OCI-LY1 (cell line): ENCODE measurements at regions not wholly inside any gene's neighbourhood (a gene's known extent, or its start where the extent isn't known, plus 50 kb on each side); places are given as distances from the start of the nearest gene placed in this dataset.
A peak's percentile ranks its signal among the peaks of the same experiment; 100 is the strongest.

Source experiments
- H2AFZ ChIP-seq: fragments of 200-600 bp; sonication (generic), shearing (Covaris generic); 2 replicates; pipeline ENCODE4 v1.6.0; 2014; ENCODE audit warnings: antibody characterized with exemption, mild to moderate bottlenecking, low read length
- H3F3A ChIP-seq: fragments of 200-600 bp; sonication (generic), shearing (Covaris generic); 2 replicates; pipeline ENCODE4 v1.6.0; 2014; ENCODE audit warnings: mild to moderate bottlenecking, antibody characterized with exemption, low read length, moderate library complexity; ENCODE audit not compliant: insufficient read depth
- H3K27ac ChIP-seq: fragments of 200-600 bp; sonication (generic); 2 replicates; pipeline ENCODE4 v1.5.1; 2014; ENCODE audit warnings: low read length, mixed run types, mild to moderate bottlenecking, low read depth; ENCODE audit not compliant: poor library complexity, severe bottlenecking
- H3K27me3 ChIP-seq: fragments of 200-600 bp; sonication (generic); 2 replicates; pipeline ENCODE4 v1.6.0; 2014; ENCODE audit warnings: antibody characterized with exemption, mild to moderate bottlenecking, low read length, moderate library complexity; ENCODE audit not compliant: insufficient read depth
- H3K36me3 ChIP-seq: fragments of 200-600 bp; sonication (generic); 2 replicates; pipeline ENCODE4 v1.6.1; 2014; ENCODE audit warnings: mild to moderate bottlenecking, antibody characterized with exemption, low read length, moderate library complexity, mixed read lengths; ENCODE audit not compliant: insufficient read depth
- H3K4me1 ChIP-seq: fragments of 200-600 bp; sonication (generic); 2 replicates; pipeline ENCODE4 v1.5.1; 2014; ENCODE audit warnings: mild to moderate bottlenecking, low read length, moderate library complexity; ENCODE audit not compliant: insufficient read depth, severe bottlenecking
- H3K4me2 ChIP-seq: fragments of 200-600 bp; sonication (generic), shearing (Covaris generic); 2 replicates; pipeline ENCODE4 v1.6.1; 2014; ENCODE audit warnings: low read length
- H3K4me3 ChIP-seq: fragments of 200-600 bp; sonication (generic); 2 replicates; pipeline ENCODE4 v1.5.1; 2014; ENCODE audit warnings: low read length, low read depth, mild to moderate bottlenecking, mixed read lengths; ENCODE audit not compliant: poor library complexity, severe bottlenecking
- H3K79me2 ChIP-seq: fragments of 200-600 bp; shearing (Covaris generic); 2 replicates; pipeline ENCODE4 v1.6.1; 2016; ENCODE audit warnings: mixed run types, low read length, mixed read lengths; ENCODE audit not compliant: insufficient read depth
- H3K9ac ChIP-seq: fragments of 200-600 bp; sonication (generic), shearing (Covaris generic); 2 replicates; pipeline ENCODE4 v1.6.1; 2014; ENCODE audit warnings: mild to moderate bottlenecking, low read length, mixed read lengths
- H3K9me2 ChIP-seq: fragments of 200-600 bp; sonication (generic), shearing (Covaris generic); 2 replicates; pipeline ENCODE4 v1.6.1; 2014; ENCODE audit warnings: low read depth, mild to moderate bottlenecking, low read length, mixed read lengths
- H3K9me3 ChIP-seq: fragments of 200-600 bp; shearing (Covaris generic); 2 replicates; pipeline ENCODE4 v1.6.1; 2014; ENCODE audit warnings: low read length, mixed read lengths
- H4K20me1 ChIP-seq: fragments of 200-600 bp; sonication (generic), shearing (Covaris generic); 2 replicates; pipeline ENCODE4 v1.6.0; 2016; ENCODE audit warnings: mild to moderate bottlenecking, low read length; ENCODE audit not compliant: insufficient read depth
- EZH2 ChIP-seq: fragments of 200-600 bp; sonication (generic), shearing (Covaris generic); IDR thresholded peaks from 2 replicates; pipeline ENCODE4 v1.8.0; 2017; ENCODE audit warnings: borderline replicate concordance, mixed run types, mild to moderate bottlenecking, antibody characterized with exemption, low read length, moderate library complexity, mixed read lengths
- TF ChIP-seq, protein P1 (sequence below): fragments of 200-600 bp; sonication (generic), shearing (Covaris generic); IDR thresholded peaks from 2 replicates; pipeline ENCODE4 v1.5.1; 2017; ENCODE audit warnings: mild to moderate bottlenecking, antibody characterized with exemption, low read length, moderate library complexity, mixed read lengths

GRCh38 chr21:36245649-36246048 lies 74.3 kb upstream of the MORC3 start:
- Histone ChIP-seq H3K9me2 (no peaks in the 10 kb centered on the region), H3K4me3 (no peak overlapping the region), H3K4me2 (no peak overlapping the region), H3K36me3 (peaks cover 24% of the 10 kb centered on the region), H3F3A (no peaks in the 10 kb centered on the region), H2AFZ (no peak overlapping the region), H4K20me1 (no peaks in the 10 kb centered on the region), H3K4me1 (peaks cover 24% of the 10 kb centered on the region), H3K9me3 (no peaks in the 10 kb centered on the region), H3K79me2 (no peaks in the 10 kb centered on the region), H3K9ac (no peak overlapping the region), H3K27ac (no peak overlapping the region), H3K27me3 (no peaks in the 10 kb centered on the region)
- no peak for TF ChIP-seq EZH2
- TF ChIP-seq, protein P1, sequence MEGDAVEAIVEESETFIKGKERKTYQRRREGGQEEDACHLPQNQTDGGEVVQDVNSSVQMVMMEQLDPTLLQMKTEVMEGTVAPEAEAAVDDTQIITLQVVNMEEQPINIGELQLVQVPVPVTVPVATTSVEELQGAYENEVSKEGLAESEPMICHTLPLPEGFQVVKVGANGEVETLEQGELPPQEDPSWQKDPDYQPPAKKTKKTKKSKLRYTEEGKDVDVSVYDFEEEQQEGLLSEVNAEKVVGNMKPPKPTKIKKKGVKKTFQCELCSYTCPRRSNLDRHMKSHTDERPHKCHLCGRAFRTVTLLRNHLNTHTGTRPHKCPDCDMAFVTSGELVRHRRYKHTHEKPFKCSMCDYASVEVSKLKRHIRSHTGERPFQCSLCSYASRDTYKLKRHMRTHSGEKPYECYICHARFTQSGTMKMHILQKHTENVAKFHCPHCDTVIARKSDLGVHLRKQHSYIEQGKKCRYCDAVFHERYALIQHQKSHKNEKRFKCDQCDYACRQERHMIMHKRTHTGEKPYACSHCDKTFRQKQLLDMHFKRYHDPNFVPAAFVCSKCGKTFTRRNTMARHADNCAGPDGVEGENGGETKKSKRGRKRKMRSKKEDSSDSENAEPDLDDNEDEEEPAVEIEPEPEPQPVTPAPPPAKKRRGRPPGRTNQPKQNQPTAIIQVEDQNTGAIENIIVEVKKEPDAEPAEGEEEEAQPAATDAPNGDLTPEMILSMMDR = no peak

- Histone ChIP-seq H3K79me2 (no peaks in the 10 kb centered on the region), H3K27ac (no peak overlapping the region), H3K9me2 (no peaks in the 10 kb centered on the region), H3K36me3 (peaks cover 24% of the 10 kb centered on the region), H3K9me3 (no peaks in the 10 kb centered on the region), H3K27me3 (no peaks in the 10 kb centered on the region), H3F3A (no peaks in the 10 kb centered on the region), H3K4me2 (no peak overlapping the region), H2AFZ (no peak overlapping the region), H3K4me3 (no peak overlapping the region), H3K4me1 (peaks cover 24% of the 10 kb centered on the region), H4K20me1 (no peaks in the 10 kb centered on the region), H3K9ac (no peak overlapping the region)
- TF ChIP-seq, protein P1 = no peak
- TF ChIP-seq EZH2 = no peak
Measured at GRCh38 chr21:36246080-36246631, 73.8 kb upstream of the MORC3 start.

- no peak overlapping the region for H3K4me2 ChIP-seq
- no peak for TF ChIP-seq EZH2
- TF ChIP-seq, protein P1 = no peak
- H4K20me1 ChIP-seq = no peaks in the 10 kb centered on the region
- no peaks in the 10 kb centered on the region for H3F3A ChIP-seq
- H2AFZ ChIP-seq = no peak overlapping the region
- H3K36me3 ChIP-seq = peaks cover 24% of the 10 kb centered on the region
- H3K4me1 ChIP-seq = peaks cover 24% of the 10 kb centered on the region
- H3K27me3 ChIP-seq = no peaks in the 10 kb centered on the region
- no peaks in the 10 kb centered on the region for H3K79me2 ChIP-seq
- H3K9me2 ChIP-seq = no peaks in the 10 kb centered on the region
- H3K4me3 ChIP-seq = no peak overlapping the region
- no peak overlapping the region for H3K9ac ChIP-seq
- no peaks in the 10 kb centered on the region for H3K9me3 ChIP-seq
- H3K27ac ChIP-seq = peak overlapping the region; percentile 13
Measured at GRCh38 chr21:36247316-36248010, 72.5 kb upstream of the MORC3 start.
